RKO (cell line): ENCODE measurements at regions not wholly inside any gene's neighbourhood (a gene's known extent, or its start where the extent isn't known, plus 50 kb on each side); places are given as distances from the start of the nearest gene placed in this dataset.
"Not testable (repeated sequence)": the region's sequence is repeated elsewhere in the genome, so short reads cannot be mapped to it uniquely, and the experiment has no call there.

Experiments
- DNase-seq: peaks from one replicate; pipeline ENCODE4 v3.0.0-alpha.2; 2016; ENCODE audit warnings: low spot score

DNA sequence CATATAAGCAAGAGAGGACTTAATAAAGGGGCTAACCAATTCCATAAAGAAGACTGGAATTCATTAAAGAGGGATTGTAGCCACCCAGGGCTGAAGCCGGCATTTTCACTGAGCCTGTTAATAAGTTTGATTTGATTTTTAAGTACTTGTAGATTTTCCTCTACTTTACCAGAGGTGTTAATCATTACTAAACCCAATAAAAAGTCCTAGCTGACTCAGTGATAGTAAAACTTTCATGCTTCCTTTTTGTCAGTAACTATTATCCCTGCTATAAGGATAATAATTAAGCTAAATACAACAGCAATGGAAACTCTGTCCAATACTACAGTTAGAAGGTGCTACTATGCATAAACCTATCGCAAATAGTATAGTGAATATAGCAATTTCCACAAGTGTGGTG, 260.2 kb downstream of the CEMIP2 start:
- DNase-seq: not testable (repeated sequence)

GRCh38 chr9:71506821-71507220, 261.5 kb downstream of the CEMIP2 start:
- peak; percentile 84 for DNase-seq

GRCh38 chr9:71504636-71505035, 263.7 kb downstream of the CEMIP2 start:
- DNase-seq: no peak

DNA sequence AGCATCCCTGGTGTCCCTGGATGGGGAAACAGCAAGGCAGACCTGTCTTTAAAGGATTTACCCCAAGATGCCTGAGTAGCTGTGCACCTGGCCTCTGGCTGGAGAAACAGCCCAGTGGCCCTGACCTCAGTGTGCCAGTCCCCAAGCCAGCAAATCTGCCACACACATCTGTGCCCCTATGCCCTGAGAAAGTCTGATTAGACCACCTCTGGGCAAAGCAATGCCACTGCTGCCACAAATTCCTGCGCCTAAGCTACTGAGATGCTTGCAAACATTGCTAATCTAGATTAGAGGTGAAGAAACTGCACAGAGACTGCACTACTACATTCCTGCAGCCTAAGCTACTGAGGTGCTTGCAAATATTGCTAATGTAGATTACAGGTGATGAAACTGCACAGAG, 269.6 kb downstream of the CEMIP2 start:
- no peak for DNase-seq

GRCh38 chr9:71490810-71491209, 277.5 kb downstream of the CEMIP2 start:
- peak; percentile 29 for DNase-seq

DNA sequence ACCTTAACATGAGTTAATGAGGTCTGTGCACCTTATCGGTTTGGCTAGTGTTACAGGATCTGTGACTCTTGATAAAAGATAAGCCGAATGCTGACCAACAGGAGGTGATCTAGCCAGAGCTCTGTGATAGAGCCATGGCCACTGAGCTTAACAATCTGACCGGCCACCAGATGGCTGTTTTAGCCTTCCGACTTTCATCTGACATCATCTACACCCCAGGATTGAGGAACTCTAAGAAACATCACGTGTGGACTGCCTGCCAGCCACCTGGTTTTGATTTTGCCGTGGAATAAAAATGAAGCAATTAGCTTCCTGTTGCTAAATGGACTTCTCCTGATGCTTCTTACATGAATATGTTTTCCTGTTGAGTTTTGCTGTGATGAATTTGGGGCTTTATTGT, 281.3 kb downstream of the CEMIP2 start:
- DNase-seq: peak; percentile 7

- no peak for DNase-seq
These were observed 283.0 kb downstream of the CEMIP2 start for GRCh38 chr9:71485326-71485725.

- no peak for DNase-seq
These were observed 284.9 kb downstream of the CEMIP2 start for GRCh38 chr9:71483436-71483835.

DNA sequence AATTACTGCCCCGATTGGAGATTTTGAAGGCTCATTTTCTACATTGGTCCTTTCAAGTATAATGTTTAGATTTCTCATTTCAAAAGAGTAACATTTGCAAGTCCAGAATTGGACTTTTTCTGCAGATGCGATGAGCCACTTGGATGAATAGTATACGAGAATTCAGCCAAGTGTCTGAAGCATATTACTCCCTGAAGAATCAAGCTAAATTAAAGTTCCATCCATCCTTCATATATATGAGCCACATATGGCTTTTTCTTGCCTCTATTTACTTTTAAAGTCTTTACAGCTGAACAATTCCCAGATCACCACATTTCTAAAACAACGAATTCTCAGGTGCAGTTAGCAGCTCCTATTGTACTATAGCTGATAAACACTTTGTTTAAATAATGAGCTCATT, 288.7 kb downstream of the CEMIP2 start:
- no peak for DNase-seq

DNA sequence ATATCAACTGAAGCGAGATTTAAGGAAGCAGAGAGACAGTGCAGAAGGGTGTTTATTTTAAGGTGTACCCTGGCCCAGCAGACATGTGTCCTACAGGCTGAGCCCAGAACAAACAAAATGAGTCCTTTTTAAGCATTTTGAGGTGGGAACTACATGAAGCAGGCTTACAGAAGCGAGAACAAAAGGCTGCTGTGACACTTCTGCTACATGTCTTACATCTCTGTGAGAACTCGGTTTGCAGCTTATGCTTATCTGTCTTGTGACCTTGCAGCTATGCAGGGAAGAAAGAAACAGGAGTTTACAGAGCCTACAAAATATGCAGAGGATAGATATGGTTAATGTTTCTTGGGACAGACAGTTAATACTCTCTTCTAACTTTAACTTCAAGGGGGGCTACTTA, 295.9 kb downstream of the CEMIP2 start:
- no peak for DNase-seq

DNA sequence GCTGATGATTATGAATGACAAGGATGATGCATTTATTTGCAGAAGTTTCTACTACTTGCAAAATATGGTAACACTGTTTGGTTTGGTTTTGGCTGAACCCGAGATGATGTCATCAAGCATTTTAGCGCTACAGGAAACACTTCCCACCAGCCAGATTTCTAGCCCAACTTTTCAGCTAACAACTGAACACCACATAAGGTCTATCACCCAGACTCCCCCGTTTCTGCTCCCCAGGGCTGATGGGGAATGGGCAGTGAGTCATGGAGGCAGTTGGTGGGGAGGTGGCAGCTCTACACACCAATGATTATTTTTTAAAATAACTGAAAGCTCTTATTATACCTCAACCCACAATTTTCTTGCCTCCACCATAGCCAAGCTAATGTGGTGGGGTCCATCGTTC, 302.9 kb downstream of the CEMIP2 start:
- no peak for DNase-seq

- DNase-seq: no peak
These were observed 309.2 kb downstream of the CEMIP2 start for GRCh38 chr9:71459082-71459481.

DNA sequence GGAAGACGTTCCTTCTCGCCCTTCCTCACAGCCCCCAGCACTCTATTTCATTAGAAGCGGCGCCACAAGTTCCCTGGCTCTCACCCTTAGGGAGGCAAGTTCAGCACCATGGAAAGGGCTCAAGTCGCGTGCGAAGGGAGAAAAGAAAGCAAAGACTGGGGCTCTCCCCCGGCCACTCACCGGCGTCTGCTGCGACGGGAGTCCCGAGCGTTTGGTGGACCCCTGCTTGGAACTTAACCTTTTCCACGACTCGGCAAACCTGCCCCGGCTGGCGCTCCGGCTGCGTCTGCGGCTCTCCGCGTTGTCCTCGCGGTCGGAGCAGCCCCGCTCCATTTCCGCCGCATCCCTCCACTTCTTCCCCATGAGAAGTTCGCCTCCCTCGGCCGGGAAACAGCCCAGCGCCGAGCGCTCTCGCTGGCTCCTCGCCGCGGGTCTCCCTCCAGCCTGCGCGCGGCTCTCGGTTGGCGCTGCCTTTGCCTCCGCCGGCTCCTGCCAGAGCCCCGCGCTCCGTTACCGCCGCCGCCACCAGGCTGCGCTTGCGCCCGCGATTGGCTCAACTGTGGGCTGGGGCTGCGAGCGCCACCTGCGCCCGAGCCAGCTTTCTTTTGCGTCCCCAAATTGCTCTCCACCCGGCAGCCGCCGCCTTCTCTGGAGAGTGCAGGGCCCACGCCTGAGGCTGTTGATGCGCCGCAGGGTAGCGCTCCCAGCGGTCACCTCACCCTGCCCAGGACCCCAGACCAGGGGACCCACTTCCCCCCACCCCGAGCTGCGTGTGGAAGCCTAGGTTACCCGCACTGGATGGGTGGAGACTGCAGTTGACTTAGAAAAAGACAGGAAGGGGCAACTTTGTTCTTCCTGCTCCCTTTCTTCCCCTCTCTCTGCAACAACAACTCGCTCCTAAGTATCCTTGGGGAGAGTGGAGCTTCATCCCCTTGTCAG, 321.6 kb downstream of the CEMIP2 start:
- no peak for DNase-seq

DNA sequence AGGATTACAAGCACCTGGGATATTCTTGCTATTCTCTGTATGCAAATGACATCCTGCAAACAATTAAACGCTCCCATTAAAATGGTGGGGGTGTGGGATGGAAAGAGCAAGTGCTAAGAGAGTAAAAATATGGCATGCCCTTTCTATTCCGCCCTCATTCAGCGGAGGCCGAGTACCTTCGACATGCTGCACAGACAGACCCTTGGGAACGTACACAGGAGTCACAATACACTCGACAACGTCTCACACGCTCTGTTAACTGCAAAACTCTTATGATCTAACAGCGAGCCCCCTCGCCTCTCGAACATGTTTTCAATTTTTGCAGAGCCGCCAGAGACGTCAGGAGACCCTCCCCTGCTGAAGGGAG, 322.2 kb downstream of the CEMIP2 start:
- no peak for DNase-seq

DNA sequence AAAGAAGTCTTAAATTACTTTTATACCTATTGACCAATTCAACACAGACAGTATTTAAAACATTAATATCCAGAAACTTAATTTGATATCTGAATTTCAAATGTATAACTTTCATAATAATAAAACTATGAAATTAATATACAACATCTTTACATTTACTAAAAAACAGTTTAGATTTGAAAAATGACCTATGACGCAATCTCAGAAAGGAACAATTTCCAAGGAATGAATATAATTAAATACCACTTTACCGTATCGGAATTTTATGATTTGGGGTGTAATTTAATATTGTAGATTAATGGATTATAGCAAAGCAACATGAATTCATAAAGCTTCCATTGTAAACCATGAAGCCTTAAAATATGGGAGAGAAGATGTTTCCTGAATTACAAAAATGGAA, 321.5 kb upstream of the TRPM3 start:
- DNase-seq: no peak

GRCh38 chr9:71441266-71441665, 319.8 kb upstream of the TRPM3 start:
- no peak for DNase-seq

- DNase-seq: peak; percentile 19
These were observed 310.5 kb upstream of the TRPM3 start for GRCh38 chr9:71431931-71432330.

GRCh38 chr9:71407341-71407740, 285.9 kb upstream of the TRPM3 start:
- DNase-seq: not testable (repeated sequence)

DNA sequence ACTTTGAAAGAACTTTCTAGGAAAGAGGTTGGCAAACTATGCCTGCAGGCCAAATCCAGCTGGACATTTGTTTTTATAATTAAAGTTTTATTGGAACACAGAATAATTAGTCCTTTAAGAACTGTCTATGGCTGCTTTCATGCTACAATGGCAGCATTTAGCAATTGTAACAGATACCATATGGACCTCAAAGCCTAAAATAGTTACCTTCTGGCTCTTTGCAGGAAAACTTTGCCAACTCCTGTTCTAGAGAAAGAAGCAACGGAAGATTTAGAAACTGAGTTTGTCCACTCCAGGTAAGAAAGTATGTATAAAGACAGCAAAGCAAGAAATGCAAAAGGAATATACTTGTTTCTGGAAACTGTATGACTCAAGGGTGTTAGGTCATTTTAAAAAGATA, 281.7 kb upstream of the TRPM3 start:
- no peak for DNase-seq

DNA sequence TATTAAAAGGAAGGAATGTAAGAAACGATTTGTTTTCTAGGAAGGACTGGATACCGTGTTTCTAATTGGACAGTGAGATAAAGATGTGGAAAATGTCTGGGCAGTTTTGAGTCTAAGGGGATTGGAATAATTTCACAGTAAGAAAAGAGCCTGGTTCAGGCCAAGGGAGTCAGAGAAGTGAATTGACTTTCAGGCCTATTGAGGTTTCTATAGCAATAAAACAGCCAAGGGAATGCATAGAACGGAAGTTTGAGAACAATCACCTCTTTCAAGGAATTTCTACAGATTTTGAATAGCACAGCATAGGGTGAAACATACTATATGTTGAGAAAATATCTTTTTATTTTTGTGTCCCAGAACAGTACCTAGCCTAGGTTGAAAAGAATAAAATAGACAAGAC, 271.6 kb upstream of the TRPM3 start:
- DNase-seq: no peak

DNA sequence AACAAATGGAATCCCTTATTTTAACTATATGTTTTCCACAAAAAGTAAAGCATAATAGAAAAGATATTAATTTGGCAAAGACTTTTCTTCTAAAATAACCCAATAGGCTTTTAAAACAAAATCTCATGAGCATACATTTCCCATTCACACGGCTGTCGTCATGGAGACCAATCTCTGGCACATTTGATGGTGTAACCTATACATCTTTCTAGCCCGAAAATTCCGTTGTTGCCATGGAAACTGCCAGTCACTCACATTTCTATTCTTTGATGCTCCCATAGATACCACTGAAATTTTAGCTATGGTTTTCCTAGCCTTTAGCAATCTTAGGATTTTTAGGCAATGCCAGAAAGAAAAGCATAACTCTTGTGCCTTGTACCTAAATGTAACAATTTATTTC, 262.9 kb upstream of the TRPM3 start:
- no peak for DNase-seq

DNA sequence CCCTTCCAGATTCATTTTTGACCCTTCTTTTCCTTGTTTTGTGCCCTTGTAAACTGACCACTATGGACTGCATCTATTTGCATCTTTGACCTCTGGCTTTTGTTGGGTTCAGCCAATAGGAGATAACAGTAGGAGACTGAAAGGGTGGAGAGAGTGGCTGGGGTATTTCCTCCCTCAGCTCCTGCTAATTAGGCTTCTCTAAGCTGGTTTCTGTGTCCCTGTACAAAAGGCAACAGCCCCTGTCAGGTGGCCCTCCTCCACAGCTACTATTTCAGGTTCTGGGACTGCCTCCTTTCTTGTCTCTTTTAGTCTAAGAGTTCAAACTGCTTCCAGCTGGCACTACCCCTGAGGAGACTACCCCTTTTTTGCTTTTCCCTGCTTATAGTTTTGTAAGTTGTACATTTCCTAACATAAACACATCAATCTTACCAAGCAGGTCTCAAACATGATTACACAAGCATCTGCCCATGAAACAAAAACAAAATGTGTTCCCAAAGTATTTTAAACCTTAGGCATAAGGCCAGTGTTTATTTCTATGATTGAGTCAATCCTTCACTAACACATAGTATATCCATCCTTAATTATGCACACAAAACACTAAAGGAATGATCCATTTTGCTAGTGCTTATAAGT, 262.0 kb upstream of the TRPM3 start:
- no peak for DNase-seq

GRCh38 chr9:71368157-71368556, 246.7 kb upstream of the TRPM3 start:
- no peak for DNase-seq
